WTC11 (cell line): ENCODE measurements at regions not wholly inside any gene's neighbourhood (a gene's known extent, or its start where the extent isn't known, plus 50 kb on each side); places are given as distances from the start of the nearest gene placed in this dataset.

Experiments
- ATAC-seq: fragments of 200-7000 bp; cut with Tn5 transposase; 2 replicates; pipeline ENCODE4 v1.10.0; 2021; ENCODE audit warnings: mild to moderate bottlenecking, moderate library complexity
- CTCF ChIA-PET: fragments of 300-600 bp; sonication (Branson Sonifier 250); formaldehyde crosslinking; loops from one replicate; lab custom pipeline; 2021; ENCODE audit warnings: antibody characterized with exemption; lab: Charles Lee
- POLR2A ChIA-PET: fragments of 350-600 bp; sonication (Branson Sonifier 250); formaldehyde crosslinking; loops from one replicate; lab custom pipeline; 2021; ENCODE audit warnings: antibody characterized with exemption; lab: Charles Lee
- DNase-seq: peaks from one replicate; pipeline ENCODE4 v3.0.0; 2021; ENCODE audit warnings: low spot score
- H3K27ac Mint-ChIP-seq: 2 replicates; pipeline ENCODE4 v1.8.0; 2021; ENCODE audit warnings: mixed read lengths
- H3K27me3 Mint-ChIP-seq: 2 replicates; pipeline ENCODE4 v1.8.0; 2021; ENCODE audit warnings: low read depth, mild to moderate bottlenecking, moderate library complexity, mixed read lengths
- H3K36me3 Mint-ChIP-seq: 2 replicates; pipeline ENCODE4 v1.8.0; 2021; ENCODE audit warnings: mixed read lengths
- H3K4me1 Mint-ChIP-seq: 2 replicates; pipeline ENCODE4 v1.8.0; 2022; ENCODE audit warnings: mixed read lengths
- H3K4me3 Mint-ChIP-seq: 2 replicates; pipeline ENCODE4 v1.8.0; 2021; ENCODE audit warnings: mild to moderate bottlenecking, moderate library complexity, mixed read lengths
- H3K9me3 Mint-ChIP-seq: 2 replicates; pipeline ENCODE4 v1.8.0; 2021; ENCODE audit warnings: mixed read lengths
- AR ChIP-seq: fragments of 250-450 bp; sonication (Bioruptor Pico); IDR thresholded peaks from 2 replicates; pipeline ENCODE4 v1.9.0; 2021; ENCODE audit warnings: mild to moderate bottlenecking
- ARID4B ChIP-seq: sonication (generic); formaldehyde crosslinking; IDR thresholded peaks from 2 replicates; pipeline ENCODE4 v1.8.0; 2023; ENCODE audit warnings: missing genetic modification reagents, mild to moderate bottlenecking, borderline replicate concordance
- ELF4 ChIP-seq: sonication (generic); formaldehyde crosslinking; IDR thresholded peaks from 2 replicates; pipeline ENCODE4 v1.8.1; 2022; ENCODE audit warnings: low read depth, mild to moderate bottlenecking, moderate library complexity, missing genetic modification reagents
- ERG ChIP-seq: fragments of 250-450 bp; sonication (Bioruptor Pico); IDR thresholded peaks from 2 replicates; pipeline ENCODE4 v1.8.0; 2021; ENCODE audit warnings: mild to moderate bottlenecking
- IRF1 ChIP-seq: sonication (generic); formaldehyde crosslinking; IDR thresholded peaks from 2 replicates; pipeline ENCODE4 v1.8.0; 2023; ENCODE audit warnings: missing genetic modification reagents
- JAZF1 ChIP-seq: fragments of 250-450 bp; sonication (Bioruptor Pico); IDR thresholded peaks from 2 replicates; pipeline ENCODE4 v1.9.0; 2021; ENCODE audit warnings: moderate library complexity, mild to moderate bottlenecking, inconsistent platforms
- MXD4 ChIP-seq: fragments of 250-450 bp; sonication (Bioruptor Pico); IDR thresholded peaks from 2 replicates; pipeline ENCODE4 v1.8.0; 2021; ENCODE audit warnings: mild to moderate bottlenecking, moderate library complexity, borderline replicate concordance
- NFE2L1 ChIP-seq: sonication (generic); formaldehyde crosslinking; IDR thresholded peaks from 2 replicates; pipeline ENCODE4 v1.8.1; 2023; ENCODE audit warnings: missing genetic modification reagents
- NR1H2 ChIP-seq: sonication (generic); formaldehyde crosslinking; IDR thresholded peaks from 2 replicates; pipeline ENCODE4 v1.9.0; 2021; ENCODE audit warnings: mild to moderate bottlenecking, moderate library complexity, missing genetic modification reagents
- SMAD4 ChIP-seq: sonication (generic); formaldehyde crosslinking; IDR thresholded peaks from 2 replicates; pipeline ENCODE4 v1.8.0; 2022; ENCODE audit warnings: mild to moderate bottlenecking, missing genetic modification reagents
- ZNF281 ChIP-seq: sonication (generic); formaldehyde crosslinking; IDR thresholded peaks from 2 replicates; pipeline ENCODE4 v1.8.0; 2023; ENCODE audit warnings: mild to moderate bottlenecking, missing genetic modification reagents
- ZNF423 ChIP-seq: fragments of 250-450 bp; sonication (Bioruptor Pico); IDR thresholded peaks from 2 replicates; pipeline ENCODE4 v2.1.2; 2022; ENCODE audit warnings: mild to moderate bottlenecking, moderate library complexity
- ZNF512 ChIP-seq: sonication (generic); formaldehyde crosslinking; IDR thresholded peaks from 2 replicates; pipeline ENCODE4 v1.8.1; 2022; ENCODE audit warnings: missing genetic modification reagents, borderline replicate concordance
- ZSCAN18 ChIP-seq: fragments of 250-450 bp; sonication (Bioruptor Pico); IDR thresholded peaks from 2 replicates; pipeline ENCODE4 v2.1.2; 2022; ENCODE audit warnings: mild to moderate bottlenecking, moderate library complexity

- TF ChIP-seq ARID4B, result no peak
- no peak for TF ChIP-seq NFE2L1
Measured at GRCh38 chr9:85224729-85225128, 517.0 kb downstream of the AGTPBP1 start (continued).

- peaks cover 4% of the 10 kb centered on the region; the same call in 1 of the 2 replicates for H3K4me1 Mint-ChIP-seq
- no peak for TF ChIP-seq NR1H2 (CRISPR knock-in tag)
- TF ChIP-seq, all 79 proteins: peak for 0
- POLR2A ChIA-PET, result no interaction called here
- ATAC-seq (no peak), DNase-seq (no peak)
- Mint-ChIP-seq H3K36me3 (no peaks in the 10 kb centered on the region), H3K27me3 (no peaks in the 10 kb centered on the region; the same call in 1 of the 2 replicates), H3K9me3 (no peaks in the 10 kb centered on the region), H3K4me3 (no peak overlapping the region), H3K27ac (no peak overlapping the region)
- CTCF ChIA-PET, result no interaction called here
Measured at GRCh38 chr9:85224301-85224700, 517.5 kb downstream of the AGTPBP1 start.

DNA sequence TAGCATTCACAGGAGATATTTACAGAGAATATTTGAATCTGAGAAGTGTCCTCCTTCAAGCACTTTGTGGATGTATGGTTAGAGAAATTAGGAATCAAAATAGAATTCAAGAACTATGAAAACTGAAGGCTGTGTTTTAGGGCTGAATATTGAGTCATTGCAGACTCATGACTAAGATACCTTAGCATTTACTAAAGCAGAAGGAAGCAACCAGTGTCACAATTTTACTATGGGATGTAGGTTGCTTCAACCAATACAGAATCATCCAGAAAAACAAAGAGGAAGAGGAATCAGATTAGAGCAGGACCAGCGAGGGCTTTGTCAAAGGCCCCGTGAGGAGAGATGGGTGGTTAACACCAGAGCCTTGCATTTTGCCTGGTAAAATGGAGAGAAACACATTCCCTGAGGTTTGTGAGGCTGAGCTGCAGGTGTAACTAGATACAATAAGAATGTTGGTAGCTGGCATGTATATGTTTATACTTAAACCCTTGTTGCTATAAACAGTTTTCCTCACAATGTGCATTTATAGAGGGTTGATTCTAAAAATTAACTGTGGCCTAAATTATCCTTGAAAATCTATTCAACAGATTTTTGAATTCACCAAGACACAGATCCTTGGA is 518.1 kb downstream of the AGTPBP1 start:
- no peak for ATAC-seq
- DNase-seq, result no peak
- CTCF ChIA-PET, result no interaction called here
- POLR2A ChIA-PET, result no interaction called here
- H3K9me3 Mint-ChIP-seq, result no peaks in the 10 kb centered on the region
- H3K4me1 Mint-ChIP-seq, result peaks cover 4% of the 10 kb centered on the region; the same call in 1 of the 2 replicates
- no peaks in the 10 kb centered on the region for H3K36me3 Mint-ChIP-seq
- no peak overlapping the region for H3K4me3 Mint-ChIP-seq
- H3K27ac Mint-ChIP-seq, result no peak overlapping the region
- no peaks in the 10 kb centered on the region; the same call in 1 of the 2 replicates for H3K27me3 Mint-ChIP-seq
- no peak for TF ChIP-seq ZNF281 (CRISPR knock-in tag)
- TF ChIP-seq ELF4 (CRISPR knock-in tag), result no peak
- no peak for TF ChIP-seq NR1H2 (CRISPR knock-in tag)
- no peak for TF ChIP-seq ZSCAN18
- no peak for TF ChIP-seq ZNF512
- TF ChIP-seq JAZF1 (CRISPR knock-in tag), result no peak
- no peak for TF ChIP-seq AR (CRISPR knock-in tag)
- TF ChIP-seq ZNF423 (CRISPR knock-in tag), result no peak
- no peak for TF ChIP-seq ERG (CRISPR knock-in tag)
- TF ChIP-seq MXD4, result no peak
- no peak for TF ChIP-seq IRF1 (CRISPR knock-in tag)
- TF ChIP-seq SMAD4 (CRISPR knock-in tag), result no peak
